Neural cell (in vitro differentiated cells): ENCODE measurements at regions not wholly inside any gene's neighbourhood (a gene's known extent, or its start where the extent isn't known, plus 50 kb on each side); places are given as distances from the start of the nearest gene placed in this dataset.

Experiments used
- H2AFZ ChIP-seq: fragments of 200-600, 300-800 bp; sonication (generic), shearing (Covaris generic); 2 replicates; pipeline ENCODE4 v1.6.0; 2014; ENCODE audit warnings: low read depth, mild to moderate bottlenecking, antibody characterized with exemption, low read length, moderate library complexity
- H3F3A ChIP-seq: fragments of 200-600 bp; shearing (Covaris generic); 2 replicates; pipeline ENCODE4 v1.6.1; 2016; ENCODE audit warnings: mild to moderate bottlenecking, moderate library complexity, mixed read lengths, antibody characterized with exemption, low read length; ENCODE audit not compliant: insufficient read depth, poor library complexity, severe bottlenecking
- H3K27ac ChIP-seq: fragments of 200-600, 300-800 bp; sonication (generic), shearing (Covaris generic); 2 replicates; pipeline ENCODE4 v1.5.1; 2014; ENCODE audit warnings: mild to moderate bottlenecking, low read length, moderate library complexity
- H3K27me3 ChIP-seq: fragments of 300-800, 200-600 bp; sonication (generic), shearing (Covaris generic); 2 replicates; pipeline ENCODE4 v1.6.0; 2014; ENCODE audit warnings: mild to moderate bottlenecking, low read depth, low read length, moderate library complexity; ENCODE audit not compliant: insufficient read depth
- H3K36me3 ChIP-seq: fragments of 300-800, 200-600 bp; sonication (generic), shearing (Covaris generic); 2 replicates; pipeline ENCODE4 v1.5.1; 2014; ENCODE audit warnings: mild to moderate bottlenecking, antibody characterized with exemption, low read length, moderate library complexity; ENCODE audit not compliant: insufficient read depth
- H3K4me2 ChIP-seq: fragments of 300-800, 200-600 bp; sonication (generic), shearing (Covaris generic); 2 replicates; pipeline ENCODE4 v1.6.0; 2014; ENCODE audit warnings: mild to moderate bottlenecking, low read length
- H3K4me3 ChIP-seq: fragments of 300-800, 200-600 bp; sonication (generic), shearing (Covaris generic); 2 replicates; pipeline ENCODE4 v1.5.1; 2014; ENCODE audit warnings: mild to moderate bottlenecking, low read length, moderate library complexity
- H3K79me2 ChIP-seq: fragments of 200-600 bp; shearing (Covaris generic); replicated peaks from 2 replicates; pipeline ENCODE4 v1.6.0; 2014; ENCODE audit warnings: mild to moderate bottlenecking, low read length, moderate library complexity; ENCODE audit not compliant: insufficient read depth
- H3K9ac ChIP-seq: fragments of 300-800, 200-600 bp; sonication (generic), shearing (Covaris generic); 2 replicates; pipeline ENCODE4 v1.6.1; 2016; ENCODE audit warnings: mild to moderate bottlenecking, low read length, mixed read lengths
- H3K9me2 ChIP-seq: fragments of 200-600 bp; shearing (Covaris generic); 2 replicates; pipeline ENCODE4 v1.6.1; 2016; ENCODE audit warnings: mild to moderate bottlenecking, low read length, mixed read lengths; ENCODE audit not compliant: insufficient read depth
- H3K9me3 ChIP-seq: fragments of 200-600, 300-800 bp; sonication (generic), shearing (Covaris generic); 2 replicates; pipeline ENCODE4 v1.6.1; 2016; ENCODE audit warnings: mild to moderate bottlenecking, mixed run types, low read length, moderate library complexity, mixed read lengths
- H4K20me1 ChIP-seq: fragments of 200-600 bp; shearing (Covaris generic); 2 replicates; pipeline ENCODE4 v1.6.1; 2016; ENCODE audit warnings: mild to moderate bottlenecking, mixed run types; ENCODE audit not compliant: insufficient read depth
- CTCF ChIP-seq: fragments of 450-650 bp; IDR thresholded peaks from 2 replicates; pipeline ENCODE4 v1.5.1; 2014; ENCODE audit warnings: antibody characterized with exemption, mild to moderate bottlenecking, moderate library complexity; ENCODE audit not compliant: poor library complexity, severe bottlenecking
- EP300 ChIP-seq: fragments of 450-650 bp; conservative IDR thresholded peaks from 2 replicates; pipeline ENCODE4 v1.6.1; 2014; ENCODE audit warnings: antibody characterized with exemption, mild to moderate bottlenecking, moderate library complexity; ENCODE audit not compliant: poor library complexity, severe bottlenecking
- EZH2 ChIP-seq: fragments of 200-600, 300-800 bp; shearing (Covaris generic), sonication (generic); IDR thresholded peaks from 2 replicates; pipeline ENCODE4 v1.6.1; 2014; ENCODE audit warnings: antibody characterized with exemption, low read length, borderline replicate concordance, mild to moderate bottlenecking; ENCODE audit not compliant: insufficient read depth, poor library complexity, severe bottlenecking
- MXI1 ChIP-seq: fragments of 450-650 bp; conservative IDR thresholded peaks from 2 replicates; pipeline ENCODE4 v1.6.1; 2014; ENCODE audit warnings: antibody characterized with exemption, mild to moderate bottlenecking; ENCODE audit not compliant: poor library complexity, severe bottlenecking
- POLR2AphosphoS5 ChIP-seq: IDR thresholded peaks from 2 replicates; pipeline ENCODE4 v1.6.1; 2012
- RAD21 ChIP-seq: fragments of 450-650 bp; conservative IDR thresholded peaks from 2 replicates; pipeline ENCODE4 v1.6.1; 2014; ENCODE audit warnings: antibody characterized with exemption, mild to moderate bottlenecking, moderate library complexity
- REST ChIP-seq: IDR thresholded peaks from 2 replicates; pipeline ENCODE4 v1.6.1; 2012; ENCODE audit warnings: borderline replicate concordance
- SMC3 ChIP-seq: fragments of 450-650 bp; conservative IDR thresholded peaks from 2 replicates; pipeline ENCODE4 v1.6.1; 2014; ENCODE audit warnings: antibody characterized with exemption, mild to moderate bottlenecking, moderate library complexity; ENCODE audit not compliant: poor library complexity
- TAF1 ChIP-seq: IDR thresholded peaks from 2 replicates; pipeline ENCODE4 v1.6.1; 2012; ENCODE audit warnings: low read depth

GRCh38 chr2:128807317-128807716 is 488.6 kb upstream of the HS6ST1 start:
- H4K20me1 ChIP-seq: no peaks in the 10 kb centered on the region
- H3K36me3 ChIP-seq: no peaks in the 10 kb centered on the region
- H3F3A ChIP-seq: no peaks in the 10 kb centered on the region
- no peak overlapping the region for H3K4me2 ChIP-seq
- H2AFZ ChIP-seq: no peak overlapping the region
- H3K9me3 ChIP-seq: no peaks in the 10 kb centered on the region
- H3K9me2 ChIP-seq: no peaks in the 10 kb centered on the region
- H3K9ac ChIP-seq: no peak overlapping the region
- H3K27ac ChIP-seq: no peak overlapping the region
- no peaks in the 10 kb centered on the region for H3K27me3 ChIP-seq
- no peak for TF ChIP-seq SMC3
- no peak overlapping the region for H3K4me3 ChIP-seq
- no peaks in the 10 kb centered on the region for H3K79me2 ChIP-seq

GRCh38 chr2:128808462-128809258 is 490.0 kb upstream of the HS6ST1 start:
- no peak overlapping the region for H3K9ac ChIP-seq
- H3K4me3 ChIP-seq: no peak overlapping the region
- TF ChIP-seq TAF1 (no peak), MXI1 (no peak), RAD21 (no peak), SMC3 (no peak), EZH2 (no peak), REST (no peak), EP300 (no peak), CTCF (no peak), POLR2AphosphoS5 (no peak)
- no peaks in the 10 kb centered on the region for H3F3A ChIP-seq
- no peak overlapping the region for H2AFZ ChIP-seq
- no peaks in the 10 kb centered on the region for H3K9me3 ChIP-seq
- H4K20me1 ChIP-seq: no peaks in the 10 kb centered on the region
- no peaks in the 10 kb centered on the region for H3K36me3 ChIP-seq
- no peak overlapping the region for H3K27ac ChIP-seq
- no peak overlapping the region for H3K4me2 ChIP-seq
- no peaks in the 10 kb centered on the region for H3K79me2 ChIP-seq
- no peaks in the 10 kb centered on the region for H3K9me2 ChIP-seq
- no peaks in the 10 kb centered on the region for H3K27me3 ChIP-seq
